Left ventricle myocardium inferior (tissue), 1 donor: ENCODE measurements at regions not wholly inside any gene's neighbourhood (a gene's known extent, or its start where the extent isn't known, plus 50 kb on each side); places are given as distances from the start of the nearest gene placed in this dataset.
A peak's percentile ranks its signal among the peaks of the same experiment; 100 is the strongest.

Experiments used
- DNase-seq: peaks from one replicate; pipeline ENCODE4 v3.0.0-alpha.2; 2020
- H3K27ac ChIP-seq: fragments of 200-600 bp; replicated peaks from 2 replicates; pipeline ENCODE4 v1.8.0; 2021
- H3K27me3 ChIP-seq: fragments of 200-600 bp; 2 replicates; pipeline ENCODE4 v1.8.0; 2021; ENCODE audit warnings: low read depth
- H3K36me3 ChIP-seq: fragments of 200-600 bp; 2 replicates; pipeline ENCODE4 v1.8.0; 2021
- H3K4me1 ChIP-seq: fragments of 200-600 bp; 2 replicates; pipeline ENCODE4 v1.8.0; 2021
- H3K4me3 ChIP-seq: fragments of 200-600 bp; 2 replicates; pipeline ENCODE4 v1.8.0; 2021; ENCODE audit warnings: mild to moderate bottlenecking, moderate library complexity
- H3K9me3 ChIP-seq: fragments of 200-600 bp; replicated peaks from 2 replicates; pipeline ENCODE4 v1.8.0; 2021
- intact Hi-C: fragments of 100-400 bp; cut with micrococcal nuclease; formaldehyde crosslinking; loops from one replicate; pipeline ENCODE4 v1.11.0; 2022
- TF ChIP-seq, protein P1 (sequence below): fragments of 200-600 bp; IDR thresholded peaks from 2 replicates; pipeline ENCODE4 v1.8.0; 2021; ENCODE audit warnings: antibody characterized with exemption, mild to moderate bottlenecking, borderline replicate concordance
- donor health status: DM: no; HTN: yes; CAD: no; lungs with severe emphysema.

GRCh38 chr6:74872754-74873476 is 332.9 kb downstream of the COL12A1 start:
- intact Hi-C loops, result no loop called here
- Histone ChIP-seq H3K27ac (no peak overlapping the region), H3K27me3 (no peaks in the 10 kb centered on the region), H3K36me3 (no peaks in the 10 kb centered on the region), H3K9me3 (peaks cover 16% of the 10 kb centered on the region), H3K4me3 (no peak overlapping the region), H3K4me1 (no peaks in the 10 kb centered on the region)
- DNase-seq, result no peak
- TF ChIP-seq, protein P1, sequence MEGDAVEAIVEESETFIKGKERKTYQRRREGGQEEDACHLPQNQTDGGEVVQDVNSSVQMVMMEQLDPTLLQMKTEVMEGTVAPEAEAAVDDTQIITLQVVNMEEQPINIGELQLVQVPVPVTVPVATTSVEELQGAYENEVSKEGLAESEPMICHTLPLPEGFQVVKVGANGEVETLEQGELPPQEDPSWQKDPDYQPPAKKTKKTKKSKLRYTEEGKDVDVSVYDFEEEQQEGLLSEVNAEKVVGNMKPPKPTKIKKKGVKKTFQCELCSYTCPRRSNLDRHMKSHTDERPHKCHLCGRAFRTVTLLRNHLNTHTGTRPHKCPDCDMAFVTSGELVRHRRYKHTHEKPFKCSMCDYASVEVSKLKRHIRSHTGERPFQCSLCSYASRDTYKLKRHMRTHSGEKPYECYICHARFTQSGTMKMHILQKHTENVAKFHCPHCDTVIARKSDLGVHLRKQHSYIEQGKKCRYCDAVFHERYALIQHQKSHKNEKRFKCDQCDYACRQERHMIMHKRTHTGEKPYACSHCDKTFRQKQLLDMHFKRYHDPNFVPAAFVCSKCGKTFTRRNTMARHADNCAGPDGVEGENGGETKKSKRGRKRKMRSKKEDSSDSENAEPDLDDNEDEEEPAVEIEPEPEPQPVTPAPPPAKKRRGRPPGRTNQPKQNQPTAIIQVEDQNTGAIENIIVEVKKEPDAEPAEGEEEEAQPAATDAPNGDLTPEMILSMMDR, result no peak

DNA sequence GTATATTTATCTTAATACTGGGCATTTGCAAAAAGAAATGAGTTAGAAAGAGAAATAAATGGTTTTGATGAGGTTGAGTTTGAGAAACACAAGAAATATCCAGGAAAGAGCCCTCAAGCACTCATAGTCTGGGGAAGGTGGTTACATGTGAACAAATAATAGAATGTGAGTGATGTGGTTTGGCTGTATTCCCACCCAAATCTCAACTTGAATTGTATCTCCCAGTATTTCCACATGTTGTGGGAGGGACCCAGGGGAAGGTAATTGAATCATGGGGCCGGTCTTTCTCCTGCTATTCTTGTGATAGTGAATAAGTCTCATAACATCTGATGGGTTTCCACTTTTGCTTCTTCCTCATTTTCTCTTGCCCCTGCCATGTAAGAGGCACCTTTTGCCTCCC is 334.1 kb downstream of the COL12A1 start:
- Histone ChIP-seq H3K27me3 (no peaks in the 10 kb centered on the region), H3K4me3 (no peak overlapping the region), H3K9me3 (peaks cover 16% of the 10 kb centered on the region), H3K36me3 (no peaks in the 10 kb centered on the region), H3K27ac (no peak overlapping the region), H3K4me1 (no peaks in the 10 kb centered on the region)
- TF ChIP-seq, protein P1, result no peak
- intact Hi-C loops, result no loop called here
- DNase-seq, result no peak

DNA sequence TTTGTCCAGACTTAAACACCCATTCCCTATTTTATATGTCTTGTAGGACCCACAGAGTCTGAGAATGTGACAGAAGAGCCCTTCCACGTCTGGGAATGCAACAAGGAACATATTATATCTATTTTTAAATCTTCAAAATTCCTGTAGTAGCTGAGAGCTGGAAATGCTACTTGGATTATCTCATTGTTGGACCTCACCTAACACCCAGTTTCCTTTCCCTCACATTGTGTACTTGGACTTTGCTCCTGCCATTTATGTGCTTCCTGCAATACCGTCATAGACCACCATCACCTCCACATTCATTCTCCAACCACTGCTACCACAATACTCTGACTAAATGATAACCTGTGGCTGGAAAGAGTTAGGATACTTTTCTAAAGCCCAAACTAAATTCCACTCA is 335.4 kb downstream of the COL12A1 start:
- Histone ChIP-seq H3K4me1 (no peaks in the 10 kb centered on the region), H3K9me3 (peaks cover 16% of the 10 kb centered on the region), H3K4me3 (no peak overlapping the region), H3K27ac (no peak overlapping the region), H3K27me3 (no peaks in the 10 kb centered on the region), H3K36me3 (no peaks in the 10 kb centered on the region)
- no peak for DNase-seq
- TF ChIP-seq, protein P1, result peak; percentile 14
- intact Hi-C loops, result no loop called here

DNA sequence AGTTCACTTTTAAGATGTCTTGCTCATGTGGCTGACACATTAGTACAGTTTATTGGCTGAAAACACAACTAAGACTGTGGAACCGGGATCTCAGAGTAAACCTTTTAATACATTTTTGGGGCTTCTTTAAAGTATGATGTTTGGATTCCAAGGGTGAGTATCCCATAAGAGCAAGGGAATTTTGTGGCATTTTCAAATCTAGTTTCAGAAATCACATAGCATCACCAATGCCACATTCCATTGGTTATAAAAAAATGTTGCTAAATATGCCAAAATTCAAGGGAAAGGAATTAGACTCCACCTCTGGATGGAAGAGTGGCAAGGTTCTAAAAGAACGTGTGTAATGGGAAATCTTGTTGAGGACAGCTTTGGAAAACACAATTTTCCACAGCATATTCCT is 338.6 kb downstream of the COL12A1 start:
- H3K4me1 ChIP-seq, result no peaks in the 10 kb centered on the region
- H3K9me3 ChIP-seq, result peaks cover 12% of the 10 kb centered on the region
- no peak for DNase-seq
- intact Hi-C loops, result no loop called here
- no peak overlapping the region for H3K4me3 ChIP-seq
- no peaks in the 10 kb centered on the region for H3K27me3 ChIP-seq
- H3K36me3 ChIP-seq, result no peaks in the 10 kb centered on the region
- TF ChIP-seq, protein P1, result no peak
- no peak overlapping the region for H3K27ac ChIP-seq

- Histone ChIP-seq H3K4me1 (no peaks in the 10 kb centered on the region), H3K9me3 (peaks cover 5% of the 10 kb centered on the region), H3K27me3 (no peaks in the 10 kb centered on the region), H3K27ac (no peak overlapping the region), H3K36me3 (no peaks in the 10 kb centered on the region), H3K4me3 (no peak overlapping the region)
- intact Hi-C loops, result no loop called here
- DNase-seq, result no peak
- TF ChIP-seq, protein P1, result no peak
These were observed 341.9 kb downstream of the COL12A1 start for GRCh38 chr6:74863968-74864367.
